ENCODE measurements at regions not wholly inside any gene's neighbourhood (a gene's known extent, or its start where the extent isn't known, plus 50 kb on each side); places are given as distances from the start of the nearest gene placed in this dataset.

DNA sequence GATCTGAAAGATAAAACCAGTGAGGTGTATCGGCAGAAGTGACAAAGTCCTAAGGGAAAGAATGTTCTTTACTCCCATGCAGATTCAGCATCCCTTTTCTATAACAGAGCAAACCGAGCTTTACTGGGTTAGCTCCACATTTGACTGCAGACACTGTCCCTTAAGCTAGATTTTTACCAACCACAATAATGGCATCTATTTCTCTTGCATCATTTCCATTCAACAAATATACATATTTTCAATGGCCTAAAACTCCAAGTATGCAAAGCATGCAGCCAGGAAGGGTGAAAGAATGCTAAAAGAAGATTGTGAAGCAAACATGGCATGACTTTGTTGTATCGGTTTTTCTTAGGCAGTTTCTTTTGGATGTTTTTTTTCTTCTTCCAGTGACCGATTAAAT lies 255.4 kb downstream of the OGFRL1 start:
- BruUV-seq (replicated peaks), result no TSS peak

DNA sequence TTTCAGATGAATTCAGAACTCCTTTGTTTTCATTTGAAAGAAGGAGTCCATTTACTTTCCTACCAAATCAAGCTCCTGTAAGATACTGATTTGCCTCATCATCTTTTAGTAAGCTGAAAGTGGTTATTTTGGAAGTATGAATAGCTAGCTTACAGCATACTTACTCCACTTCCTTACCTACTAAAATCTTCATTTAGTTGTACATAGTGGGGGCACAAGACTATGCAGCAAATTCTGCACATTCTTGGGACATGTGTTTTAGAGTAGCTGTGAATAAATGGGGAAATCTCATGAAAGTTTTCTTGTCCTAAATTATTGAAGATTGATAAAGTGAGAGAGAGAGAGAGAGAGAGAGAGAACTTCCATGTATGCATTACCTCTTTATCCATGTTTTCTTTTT lies 256.3 kb downstream of the OGFRL1 start:
- Histone ChIP-seq H3K4me1 (ENCODE audit: control insufficient read depth, extremely low read depth, insufficient read depth, low read length) (no peaks in the 10 kb centered on the region), H3K36me3 (ENCODE audit: control insufficient read depth in 2 of 2, extremely low read depth in 1 of 2, insufficient read depth in 2 of 2, low read length in 2 of 2) (no peaks in the 10 kb centered on the region), H3K9me1 (replicated peaks; ENCODE audit: control insufficient read depth, extremely low read depth, insufficient read depth, low read length) (no peaks in the 10 kb centered on the region), H3K27me3 (ENCODE audit: control insufficient read depth in 2 of 2, insufficient read depth in 2 of 2, low read length in 2 of 2) (peaks cover 2 to 7% of the 10 kb centered on the region in 2 experiments), H4K20me1 (replicated peaks; ENCODE audit: control insufficient read depth, extremely low read depth, insufficient read depth, low read length) (no peaks in the 10 kb centered on the region), H3K27ac (ENCODE audit: insufficient read depth, low read depth, low read length) (no peak overlapping the region), H3K9ac (replicated peaks; ENCODE audit: extremely low read depth, insufficient read depth, low read length) (no peak overlapping the region), H3K4me2 (ENCODE audit: insufficient read depth, low read length) (no peak overlapping the region), H2AFZ (ENCODE audit: low read depth, low read length) (no peak overlapping the region), H3K9me3 (replicated peaks; ENCODE audit: control insufficient read depth, insufficient read depth, low read length) (no peaks in the 10 kb centered on the region), H3K4me3 (replicated peaks in 1 of 3; ENCODE audit: insufficient read depth in 1 of 3, low read depth in 1 of 3, low read length in 3 of 3) (no peak overlapping the region), H3K79me2 (ENCODE audit: control insufficient read depth, insufficient read depth, low read length) (no peaks in the 10 kb centered on the region)
- FAIRE-seq (no peak), DNase-seq (ENCODE audit: low read depth, low spot score) (no peak)
- TF ChIP-seq, protein P1, sequence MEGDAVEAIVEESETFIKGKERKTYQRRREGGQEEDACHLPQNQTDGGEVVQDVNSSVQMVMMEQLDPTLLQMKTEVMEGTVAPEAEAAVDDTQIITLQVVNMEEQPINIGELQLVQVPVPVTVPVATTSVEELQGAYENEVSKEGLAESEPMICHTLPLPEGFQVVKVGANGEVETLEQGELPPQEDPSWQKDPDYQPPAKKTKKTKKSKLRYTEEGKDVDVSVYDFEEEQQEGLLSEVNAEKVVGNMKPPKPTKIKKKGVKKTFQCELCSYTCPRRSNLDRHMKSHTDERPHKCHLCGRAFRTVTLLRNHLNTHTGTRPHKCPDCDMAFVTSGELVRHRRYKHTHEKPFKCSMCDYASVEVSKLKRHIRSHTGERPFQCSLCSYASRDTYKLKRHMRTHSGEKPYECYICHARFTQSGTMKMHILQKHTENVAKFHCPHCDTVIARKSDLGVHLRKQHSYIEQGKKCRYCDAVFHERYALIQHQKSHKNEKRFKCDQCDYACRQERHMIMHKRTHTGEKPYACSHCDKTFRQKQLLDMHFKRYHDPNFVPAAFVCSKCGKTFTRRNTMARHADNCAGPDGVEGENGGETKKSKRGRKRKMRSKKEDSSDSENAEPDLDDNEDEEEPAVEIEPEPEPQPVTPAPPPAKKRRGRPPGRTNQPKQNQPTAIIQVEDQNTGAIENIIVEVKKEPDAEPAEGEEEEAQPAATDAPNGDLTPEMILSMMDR (IDR thresholded peaks at IDR 0.05; ENCODE audit: extremely low read depth in 1 of 2, insufficient read depth in 1 of 2, low read depth in 1 of 2, low read length in 2 of 2), result no peak
- no peak for TF ChIP-seq MYC (IDR thresholded peaks at IDR 0.05; ENCODE audit: low read depth, low read length)
- TF ChIP-seq JUN (IDR thresholded peaks at IDR 0.05; ENCODE audit: borderline replicate concordance, insufficient read depth, insufficient read length, low read depth), result no peak
- no peak for TF ChIP-seq POLR2AphosphoS5 (IDR thresholded peaks at IDR 0.05; ENCODE audit: insufficient read depth, low read depth, low read length)
- TF ChIP-seq EZH2 (IDR thresholded peaks at IDR 0.05; ENCODE audit: borderline replicate concordance, low read depth, low read length, severe bottlenecking), result no peak
- no peak for TF ChIP-seq POLR2A (IDR thresholded peaks at IDR 0.05; ENCODE audit: low read depth, low read length)
- no peak for TF ChIP-seq GATA2 (IDR thresholded peaks at IDR 0.05; ENCODE audit: insufficient read depth, insufficient read length, low read depth, low read length)
- no peak for TF ChIP-seq FOS (IDR thresholded peaks at IDR 0.05; ENCODE audit: borderline replicate concordance, insufficient read depth, low read length)
- TF ChIP-seq, protein P2, sequence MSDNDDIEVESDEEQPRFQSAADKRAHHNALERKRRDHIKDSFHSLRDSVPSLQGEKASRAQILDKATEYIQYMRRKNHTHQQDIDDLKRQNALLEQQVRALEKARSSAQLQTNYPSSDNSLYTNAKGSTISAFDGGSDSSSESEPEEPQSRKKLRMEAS (IDR thresholded peaks at IDR 0.05; ENCODE audit: insufficient read depth, insufficient read length), result no peak
- dilution Hi-C loops (cut with MboI; ENCODE audit: extremely low pct_ligation_motif_present, low sequenced_read_pairs), result no loop called here
- CTCF ChIA-PET, result no interaction called here
- no TSS peak for BruUV-seq (replicated peaks)
- intact Hi-C loops (cut with micrococcal nuclease), result loop anchor here (10.0 kb wide), 1 partner anchor 180 kb away; no protein-coding TSS in a partner anchor
- POLR2A ChIA-PET, result no interaction called here

More for the DNA sequence above, 255.4 kb downstream of the OGFRL1 start:
- H4K20me1 ChIP-seq (replicated peaks; ENCODE audit: control insufficient read depth, extremely low read depth, insufficient read depth, low read length), result no peaks in the 10 kb centered on the region
- H2AFZ ChIP-seq (ENCODE audit: low read depth, low read length), result no peak overlapping the region
- no peak overlapping the region for H3K27ac ChIP-seq (ENCODE audit: insufficient read depth, low read depth, low read length)
- H3K79me2 ChIP-seq (ENCODE audit: control insufficient read depth, insufficient read depth, low read length), result no peaks in the 10 kb centered on the region
- DNase-seq (ENCODE audit: low read depth, low spot score), result no peak
- H3K9ac ChIP-seq (replicated peaks; ENCODE audit: extremely low read depth, insufficient read depth, low read length), result no peak overlapping the region
- H3K27me3 ChIP-seq (ENCODE audit: control insufficient read depth in 2 of 2, insufficient read depth in 2 of 2, low read length in 2 of 2), result peaks cover 4 to 9% of the 10 kb centered on the region in 2 experiments
- ChIA-PET POLR2A (no interaction called here), CTCF (no interaction called here)
- no peak for FAIRE-seq
- H3K36me3 ChIP-seq (ENCODE audit: control insufficient read depth in 2 of 2, extremely low read depth in 1 of 2, insufficient read depth in 2 of 2, low read length in 2 of 2), result no peaks in the 10 kb centered on the region
- intact Hi-C loops (cut with micrococcal nuclease) (loop anchor here (10.0 kb wide), 1 partner anchor 181 kb away; no protein-coding TSS in a partner anchor), dilution Hi-C loops (cut with MboI; ENCODE audit: extremely low pct_ligation_motif_present, low sequenced_read_pairs) (no loop called here)
- H3K4me2 ChIP-seq (ENCODE audit: insufficient read depth, low read length), result no peak overlapping the region
- no peaks in the 10 kb centered on the region for H3K9me1 ChIP-seq (replicated peaks; ENCODE audit: control insufficient read depth, extremely low read depth, insufficient read depth, low read length)
- H3K4me1 ChIP-seq (ENCODE audit: control insufficient read depth, extremely low read depth, insufficient read depth, low read length), result no peaks in the 10 kb centered on the region
- H3K4me3 ChIP-seq (replicated peaks in 1 of 3; ENCODE audit: insufficient read depth in 1 of 3, low read depth in 1 of 3, low read length in 3 of 3), result no peak overlapping the region
- H3K9me3 ChIP-seq (replicated peaks; ENCODE audit: control insufficient read depth, insufficient read depth, low read length), result no peaks in the 10 kb centered on the region
- TF ChIP-seq POLR2AphosphoS5 (IDR thresholded peaks at IDR 0.05; ENCODE audit: insufficient read depth, low read depth, low read length) (no peak), GATA2 (IDR thresholded peaks at IDR 0.05; ENCODE audit: insufficient read depth, insufficient read length, low read depth, low read length) (no peak), FOS (IDR thresholded peaks at IDR 0.05; ENCODE audit: borderline replicate concordance, insufficient read depth, low read length) (no peak), JUN (IDR thresholded peaks at IDR 0.05; ENCODE audit: borderline replicate concordance, insufficient read depth, insufficient read length, low read depth) (no peak)
- TF ChIP-seq, protein P2 (IDR thresholded peaks at IDR 0.05; ENCODE audit: insufficient read depth, insufficient read length), result no peak
